NCI-H187 treated with DMSO at 0.1 percent for 48 hours (cell line): ENCODE measurements at regions not wholly inside any gene's neighbourhood (a gene's known extent, or its start where the extent isn't known, plus 50 kb on each side); places are given as distances from the start of the nearest gene placed in this dataset.

Source experiments
- DNase-seq: peaks from one replicate; lab custom pipeline; 2025; lab: John Stamatoyannopoulos, UW

GRCh38 chr2:62302631-62303435 lies 106.9 kb downstream of the B3GNT2 start:
- DNase-seq = no peak

GRCh38 chr2:62300925-62301324 lies 105.0 kb downstream of the B3GNT2 start:
- DNase-seq = no peak

GRCh38 chr2:62297624-62298010 lies 101.7 kb downstream of the B3GNT2 start:
- DNase-seq = no peak

- no peak for DNase-seq
These were observed 101.1 kb downstream of the B3GNT2 start for GRCh38 chr2:62296832-62297623.

- DNase-seq = no peak
These were observed 100.3 kb downstream of the B3GNT2 start for GRCh38 chr2:62296034-62296831.

- DNase-seq = no peak
These were observed 97.8 kb downstream of the B3GNT2 start for GRCh38 chr2:62293490-62294271.

GRCh38 chr2:62293151-62293489 lies 97.2 kb downstream of the B3GNT2 start:
- DNase-seq = no peak

GRCh38 chr2:62292190-62292589 lies 96.3 kb downstream of the B3GNT2 start:
- DNase-seq = no peak

- no peak for DNase-seq
These were observed 95.7 kb downstream of the B3GNT2 start for GRCh38 chr2:62291517-62292137.

- no peak for DNase-seq
These were observed 95.1 kb downstream of the B3GNT2 start for GRCh38 chr2:62291052-62291451.

- DNase-seq = peak; percentile 81
These were observed 92.3 kb downstream of the B3GNT2 start for GRCh38 chr2:62287899-62288880.

- no peak for DNase-seq
These were observed 91.4 kb downstream of the B3GNT2 start for GRCh38 chr2:62287282-62287681.

- no peak for DNase-seq
These were observed 90.3 kb downstream of the B3GNT2 start for GRCh38 chr2:62286089-62286785.

GRCh38 chr2:62284980-62285379 lies 89.1 kb downstream of the B3GNT2 start:
- no peak for DNase-seq

GRCh38 chr2:62284471-62284870 lies 88.6 kb downstream of the B3GNT2 start:
- no peak for DNase-seq

- DNase-seq = no peak
These were observed 87.2 kb downstream of the B3GNT2 start for GRCh38 chr2:62283147-62283546.

- no peak for DNase-seq
These were observed 85.7 kb downstream of the B3GNT2 start for GRCh38 chr2:62281663-62282062.

GRCh38 chr2:62277688-62278087 lies 81.8 kb downstream of the B3GNT2 start:
- DNase-seq = no peak
